ENCODE measurements at regions not wholly inside any gene's neighbourhood (a gene's known extent, or its start where the extent isn't known, plus 50 kb on each side); places are given as distances from the start of the nearest gene placed in this dataset.

DNA sequence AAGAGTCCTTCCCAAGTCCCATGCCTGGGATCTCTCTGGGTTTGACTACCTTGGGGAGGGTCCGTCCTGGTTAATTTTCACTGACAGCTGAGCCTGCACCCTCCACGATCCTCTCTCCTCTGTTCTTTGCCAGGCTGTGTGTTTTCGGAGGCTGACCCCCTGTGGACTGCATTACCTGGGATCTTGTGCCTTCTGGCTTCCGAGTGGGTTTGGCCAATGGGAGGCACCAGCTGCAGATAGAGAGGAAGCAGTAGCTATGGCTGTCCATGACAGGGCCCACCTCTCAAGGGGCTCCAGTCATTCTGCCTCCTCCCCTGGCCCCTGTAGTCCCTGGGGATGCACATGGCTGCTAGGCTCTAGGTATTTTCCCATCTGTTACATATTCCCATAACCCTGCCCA lies 285.0 kb downstream of the DMRT2 start:
- CTCF ChIA-PET: no interaction called here
- no peak for DNase-seq (ENCODE audit: extremely low spot score)
- POLR2A ChIA-PET: no interaction called here
- TF ChIP-seq, protein P1, sequence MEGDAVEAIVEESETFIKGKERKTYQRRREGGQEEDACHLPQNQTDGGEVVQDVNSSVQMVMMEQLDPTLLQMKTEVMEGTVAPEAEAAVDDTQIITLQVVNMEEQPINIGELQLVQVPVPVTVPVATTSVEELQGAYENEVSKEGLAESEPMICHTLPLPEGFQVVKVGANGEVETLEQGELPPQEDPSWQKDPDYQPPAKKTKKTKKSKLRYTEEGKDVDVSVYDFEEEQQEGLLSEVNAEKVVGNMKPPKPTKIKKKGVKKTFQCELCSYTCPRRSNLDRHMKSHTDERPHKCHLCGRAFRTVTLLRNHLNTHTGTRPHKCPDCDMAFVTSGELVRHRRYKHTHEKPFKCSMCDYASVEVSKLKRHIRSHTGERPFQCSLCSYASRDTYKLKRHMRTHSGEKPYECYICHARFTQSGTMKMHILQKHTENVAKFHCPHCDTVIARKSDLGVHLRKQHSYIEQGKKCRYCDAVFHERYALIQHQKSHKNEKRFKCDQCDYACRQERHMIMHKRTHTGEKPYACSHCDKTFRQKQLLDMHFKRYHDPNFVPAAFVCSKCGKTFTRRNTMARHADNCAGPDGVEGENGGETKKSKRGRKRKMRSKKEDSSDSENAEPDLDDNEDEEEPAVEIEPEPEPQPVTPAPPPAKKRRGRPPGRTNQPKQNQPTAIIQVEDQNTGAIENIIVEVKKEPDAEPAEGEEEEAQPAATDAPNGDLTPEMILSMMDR (IDR thresholded peaks at IDR 0.05; ENCODE audit: control extremely low read depth, extremely low read depth, low read depth, missing control alignments): no peak

GRCh38 chr9:1337169-1337568 lies 287.0 kb downstream of the DMRT2 start:
- TF ChIP-seq, protein P1 (IDR thresholded peaks at IDR 0.05; ENCODE audit: control extremely low read depth, extremely low read depth, low read depth, missing control alignments): no peak
- ChIA-PET POLR2A (no interaction called here), CTCF (interaction anchor here (1.2 kb wide), 1 partner anchor 12 kb away, joined by 3 read pairs; no protein-coding TSS in a partner anchor)
- DNase-seq (ENCODE audit: extremely low spot score): no peak

GRCh38 chr9:1340390-1340789 lies 290.2 kb downstream of the DMRT2 start:
- TF ChIP-seq, protein P1 (IDR thresholded peaks at IDR 0.05; ENCODE audit: control extremely low read depth, extremely low read depth, low read depth, missing control alignments): no peak
- POLR2A ChIA-PET: no interaction called here
- no peak for DNase-seq (ENCODE audit: extremely low spot score)
- CTCF ChIA-PET: interaction anchor here (0.6 kb wide), 1 partner anchor 24 kb away, joined by 3 read pairs; no protein-coding TSS in a partner anchor

DNA sequence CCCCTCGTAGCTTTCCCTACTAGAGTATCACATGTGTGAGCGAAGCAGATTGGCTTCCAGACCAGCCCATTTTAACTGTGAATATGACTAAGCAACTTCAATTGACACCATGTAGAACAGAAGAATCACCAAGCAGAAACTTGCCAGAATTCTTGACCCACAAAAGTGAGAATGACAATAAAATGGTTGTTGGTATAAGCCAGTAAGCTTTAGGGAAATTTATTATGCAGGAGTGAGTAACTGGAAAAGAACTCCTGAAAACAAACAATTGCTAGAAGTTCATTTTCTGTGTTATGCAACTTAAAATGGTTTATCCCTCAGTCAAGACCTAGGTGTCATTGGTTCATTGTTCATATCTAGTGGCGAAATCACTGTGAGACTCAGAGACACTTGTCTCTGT lies 303.1 kb downstream of the DMRT2 start:
- no peak for DNase-seq (ENCODE audit: extremely low spot score)
- ChIA-PET CTCF (no interaction called here), POLR2A (no interaction called here)
- TF ChIP-seq, protein P1 (IDR thresholded peaks at IDR 0.05; ENCODE audit: control extremely low read depth, extremely low read depth, low read depth, missing control alignments): no peak

DNA sequence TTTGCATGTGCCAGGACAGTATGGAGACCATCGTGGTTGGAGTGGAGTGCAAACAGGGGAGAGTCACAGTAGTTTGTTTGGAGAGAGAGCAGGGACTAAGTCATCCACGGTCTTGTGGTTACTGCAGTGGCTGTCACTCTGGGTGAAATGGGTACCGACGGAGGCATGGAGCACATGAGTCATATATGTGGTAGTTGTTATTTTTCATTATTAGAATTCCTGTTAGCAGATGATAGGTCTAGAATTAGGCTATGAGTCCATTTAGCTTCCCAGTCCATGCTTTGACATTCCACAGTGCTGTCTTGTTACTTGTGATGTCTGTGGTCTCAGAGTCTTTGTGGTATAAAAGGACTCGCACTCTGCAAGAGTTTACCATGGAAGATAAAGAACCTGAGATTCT lies 303.9 kb downstream of the DMRT2 start:
- ChIA-PET CTCF (no interaction called here), POLR2A (no interaction called here)
- DNase-seq (ENCODE audit: extremely low spot score): no peak
- TF ChIP-seq, protein P1 (IDR thresholded peaks at IDR 0.05; ENCODE audit: control extremely low read depth, extremely low read depth, low read depth, missing control alignments): no peak

DNA sequence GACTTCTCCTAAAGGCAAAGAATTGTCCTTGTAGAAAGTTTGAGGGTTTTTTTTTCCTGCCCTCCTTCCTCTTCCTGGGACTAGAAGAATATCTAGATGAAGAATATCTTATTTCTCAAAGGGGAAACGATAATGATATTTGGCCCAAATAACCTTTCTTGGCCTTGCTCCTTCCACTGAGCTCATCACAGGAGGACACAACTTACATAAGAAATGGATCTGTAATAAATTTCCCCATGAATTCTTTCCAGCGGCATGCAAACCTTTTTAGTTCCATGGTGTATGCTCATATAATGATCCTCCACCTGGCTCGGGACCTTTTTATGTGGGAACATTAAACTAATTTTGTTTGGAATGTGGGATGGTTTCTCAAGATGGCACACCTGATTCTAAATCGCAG lies 304.4 kb downstream of the DMRT2 start:
- POLR2A ChIA-PET: no interaction called here
- TF ChIP-seq, protein P1 (IDR thresholded peaks at IDR 0.05; ENCODE audit: control extremely low read depth, extremely low read depth, low read depth, missing control alignments): no peak
- no peak for DNase-seq (ENCODE audit: extremely low spot score)
- CTCF ChIA-PET: interaction anchor here (1.2 kb wide), 1 partner anchor 28 kb away, joined by 3 read pairs; no protein-coding TSS in a partner anchor

- DNase-seq (ENCODE audit: extremely low spot score): no peak
- ChIA-PET POLR2A (no interaction called here), CTCF (interaction anchor here (1.2 kb wide), 2 partner anchors 27 to 101 kb away, joined by 3 read pairs; no protein-coding TSS in a partner anchor)
- TF ChIP-seq, protein P1 (IDR thresholded peaks at IDR 0.05; ENCODE audit: control extremely low read depth, extremely low read depth, low read depth, missing control alignments): no peak
These were observed 305.5 kb downstream of the DMRT2 start for GRCh38 chr9:1355656-1356055.

Measured in GM10248 (cell line).